SK-N-MC (cell line): ENCODE measurements at regions not wholly inside any gene's neighbourhood (a gene's known extent, or its start where the extent isn't known, plus 50 kb on each side); places are given as distances from the start of the nearest gene placed in this dataset.

Experiments used
- DNase-seq: peaks from one replicate; pipeline ENCODE4 v3.0.0-alpha.2; 2011; ENCODE audit warnings: low read depth, low spot score
- H3K27ac ChIP-seq: fragments of 200-600 bp; sonication (generic); 2 replicates; pipeline ENCODE4 v1.5.1; 2016; ENCODE audit warnings: mixed run types
- H3K36me3 ChIP-seq: fragments of 200-600 bp; sonication (generic); 2 replicates; pipeline ENCODE4 v1.6.1; 2017; ENCODE audit warnings: antibody characterized with exemption, low read length, mixed read lengths; ENCODE audit not compliant: insufficient read depth
- H3K4me3 ChIP-seq: fragments of 200-600 bp; sonication (generic); 2 replicates; pipeline ENCODE4 v1.5.1; 2016
- H3K9ac ChIP-seq: fragments of 200-600 bp; sonication (generic); 2 replicates; pipeline ENCODE4 v1.8.0; 2017; ENCODE audit warnings: mixed run types, mixed read lengths; ENCODE audit not compliant: insufficient read length
- H3K9me3 ChIP-seq: fragments of 200-600 bp; sonication (generic); 2 replicates; pipeline ENCODE4 v1.6.1; 2017; ENCODE audit warnings: low read depth, mild to moderate bottlenecking, antibody characterized with exemption, low read length, moderate library complexity, mixed read lengths
- EZH2 ChIP-seq: fragments of 200-600 bp; sonication (generic); IDR thresholded peaks from one replicate; pipeline ENCODE4 v1.6.1; 2017; ENCODE audit warnings: antibody characterized with exemption
- FOXP2 ChIP-seq: optimal IDR thresholded peaks from 2 replicates; pipeline ENCODE3; 2011; ENCODE audit warnings: mild to moderate bottlenecking, moderate library complexity; ENCODE audit not compliant: insufficient read depth; ENCODE audit errors: extremely low read length, control extremely low read depth
- POLR2AphosphoS5 ChIP-seq: IDR thresholded peaks from 2 replicates; pipeline ENCODE4 v1.6.1; 2012; ENCODE audit warnings: mild to moderate bottlenecking, low read depth, low read length, borderline replicate concordance

DNA sequence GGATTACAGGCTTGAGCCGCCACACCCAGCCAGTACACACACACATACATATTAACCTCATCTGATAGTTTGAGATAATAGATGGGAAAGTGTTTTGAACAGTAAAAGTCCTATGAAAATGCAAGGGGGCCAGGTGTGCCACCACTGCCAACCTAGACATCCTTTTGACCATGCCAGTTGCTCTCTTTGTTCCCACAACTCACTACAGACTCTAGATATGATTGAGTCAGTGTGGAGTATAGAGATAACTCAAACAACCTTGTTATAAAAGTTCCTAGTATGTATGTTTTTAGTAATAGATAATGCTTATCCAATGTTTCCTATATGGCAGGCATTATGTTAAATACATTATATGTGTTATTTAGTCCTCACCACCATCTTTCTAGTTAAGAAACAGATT is 72.7 kb upstream of the JAK1 start:
- H3K4me3 ChIP-seq = no peak overlapping the region
- DNase-seq = no peak
- H3K27ac ChIP-seq = no peak overlapping the region
- H3K9me3 ChIP-seq = no peaks in the 10 kb centered on the region
- no peak overlapping the region for H3K9ac ChIP-seq
- TF ChIP-seq EZH2 = no peak
- no peak for TF ChIP-seq FOXP2
- no peak for TF ChIP-seq POLR2AphosphoS5
- peaks cover 6% of the 10 kb centered on the region for H3K36me3 ChIP-seq

DNA sequence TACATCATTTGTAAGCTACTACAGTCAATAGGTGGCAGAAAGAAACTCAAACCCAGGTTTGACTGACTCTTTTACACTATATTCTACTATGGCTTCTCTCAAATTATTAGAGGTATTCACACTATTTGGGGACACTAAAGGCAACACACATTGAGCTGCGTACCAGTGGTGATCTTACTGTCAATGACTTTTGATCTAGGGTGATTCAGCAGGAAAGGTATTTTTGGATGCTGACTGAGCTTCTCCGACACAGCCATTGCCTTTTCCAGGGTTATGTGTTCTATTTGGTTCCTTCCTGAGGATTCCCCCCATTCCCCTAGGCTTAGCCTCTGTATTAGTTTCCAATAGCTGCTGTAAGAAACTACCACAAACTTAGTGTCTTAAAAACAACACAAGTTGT is 73.2 kb upstream of the JAK1 start:
- Histone ChIP-seq H3K27ac (0 out of 2 replicates have a peak overlapping the region, but pooled peaks have one; percentile 9), H3K9ac (no peak overlapping the region), H3K4me3 (no peak overlapping the region), H3K9me3 (no peaks in the 10 kb centered on the region), H3K36me3 (peaks cover 6% of the 10 kb centered on the region)
- DNase-seq = no peak
- TF ChIP-seq POLR2AphosphoS5 (no peak), FOXP2 (no peak), EZH2 (no peak)

DNA sequence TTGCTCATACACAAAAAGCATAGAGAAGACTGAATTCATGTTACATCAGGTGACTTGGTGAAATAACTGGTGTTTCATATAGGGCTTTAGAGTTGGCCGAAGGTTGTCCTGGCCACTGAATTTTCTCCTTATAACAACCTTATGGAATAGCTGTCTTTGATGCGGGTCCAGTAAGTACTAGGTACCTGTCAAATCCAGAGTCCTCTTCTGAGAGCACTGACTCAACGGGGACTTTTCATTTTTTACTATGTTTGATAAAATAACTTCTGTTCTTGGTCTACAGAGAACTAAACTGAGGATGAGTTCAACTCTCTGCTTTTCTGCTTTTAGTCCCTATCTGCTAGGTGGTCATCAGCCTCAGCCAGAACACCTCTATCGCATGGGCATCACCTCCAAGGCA is 76.1 kb upstream of the JAK1 start:
- Histone ChIP-seq H3K9ac (no peak overlapping the region), H3K9me3 (no peaks in the 10 kb centered on the region), H3K4me3 (no peak overlapping the region), H3K36me3 (no peaks in the 10 kb centered on the region), H3K27ac (no peak overlapping the region)
- no peak for TF ChIP-seq EZH2
- no peak for TF ChIP-seq FOXP2
- TF ChIP-seq POLR2AphosphoS5 = no peak
- DNase-seq = no peak

DNA sequence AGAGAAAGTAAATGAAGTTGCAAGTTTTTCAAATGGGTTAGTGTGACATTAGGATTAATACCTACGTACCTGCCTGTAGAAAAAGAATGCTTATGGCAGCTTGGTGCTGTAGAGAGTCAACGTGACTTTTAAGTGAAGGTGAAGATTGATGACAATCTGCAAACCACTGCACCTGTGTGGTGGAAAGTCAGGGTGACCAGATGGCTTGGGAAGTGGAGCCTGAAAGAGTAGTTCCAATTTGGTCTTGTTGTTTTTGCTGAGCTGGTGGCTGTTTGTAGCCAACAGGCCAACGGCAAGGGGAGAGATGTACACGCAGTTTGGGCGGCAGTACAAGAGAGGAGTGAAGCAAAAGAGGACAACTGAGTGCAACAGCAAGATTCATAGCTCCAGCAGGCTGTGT is 78.1 kb upstream of the JAK1 start:
- Histone ChIP-seq H3K27ac (no peak overlapping the region), H3K9me3 (no peaks in the 10 kb centered on the region), H3K9ac (no peak overlapping the region), H3K36me3 (no peaks in the 10 kb centered on the region), H3K4me3 (no peak overlapping the region)
- DNase-seq = no peak
- no peak for TF ChIP-seq FOXP2
- TF ChIP-seq EZH2 = no peak
- no peak for TF ChIP-seq POLR2AphosphoS5

DNA sequence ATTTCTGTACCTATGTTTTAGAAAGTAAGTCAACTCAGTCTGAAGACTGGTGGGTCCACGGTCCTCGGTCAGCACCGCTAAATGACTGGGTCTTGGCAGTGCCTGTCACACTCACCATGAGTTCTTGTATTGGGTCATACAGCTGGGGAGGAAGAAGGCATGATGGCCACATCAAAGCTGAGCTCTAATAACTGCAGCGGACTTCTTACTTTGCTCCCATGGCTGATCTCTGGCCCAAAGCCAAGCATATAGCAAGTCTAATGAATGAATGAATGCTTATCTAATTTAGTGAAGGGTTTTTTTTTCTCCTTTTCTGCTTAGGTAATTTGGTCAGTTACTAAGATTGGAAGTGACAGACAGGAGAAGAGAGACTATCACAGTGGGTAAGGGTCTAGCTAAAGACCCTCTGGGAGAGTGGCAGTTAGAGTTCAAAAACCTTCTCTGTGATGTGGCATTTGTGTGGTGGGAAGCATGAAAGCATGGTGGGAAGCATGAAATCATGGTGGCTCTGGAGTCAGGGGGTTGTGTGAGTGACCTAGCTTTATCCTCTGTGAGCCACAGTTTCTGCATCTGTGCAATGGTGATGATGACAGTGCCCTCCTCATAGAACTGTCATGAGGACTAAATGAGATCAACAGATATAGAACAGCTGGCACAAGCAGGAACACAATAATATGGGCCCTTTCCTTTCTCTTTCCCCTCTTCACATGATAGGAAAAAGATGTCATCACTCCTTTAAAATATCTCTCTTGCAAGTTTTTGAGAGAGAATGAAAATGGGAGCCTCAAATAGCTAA is 78.9 kb upstream of the JAK1 start:
- no peak overlapping the region for H3K9ac ChIP-seq
- H3K9me3 ChIP-seq = no peaks in the 10 kb centered on the region
- no peak overlapping the region for H3K4me3 ChIP-seq
- peak overlapping the region; percentile 58; the same call in 1 of the 2 replicates for H3K27ac ChIP-seq
- no peaks in the 10 kb centered on the region for H3K36me3 ChIP-seq
- no peak for TF ChIP-seq EZH2
- TF ChIP-seq POLR2AphosphoS5 = no peak
- no peak for TF ChIP-seq FOXP2
- DNase-seq = no peak

DNA sequence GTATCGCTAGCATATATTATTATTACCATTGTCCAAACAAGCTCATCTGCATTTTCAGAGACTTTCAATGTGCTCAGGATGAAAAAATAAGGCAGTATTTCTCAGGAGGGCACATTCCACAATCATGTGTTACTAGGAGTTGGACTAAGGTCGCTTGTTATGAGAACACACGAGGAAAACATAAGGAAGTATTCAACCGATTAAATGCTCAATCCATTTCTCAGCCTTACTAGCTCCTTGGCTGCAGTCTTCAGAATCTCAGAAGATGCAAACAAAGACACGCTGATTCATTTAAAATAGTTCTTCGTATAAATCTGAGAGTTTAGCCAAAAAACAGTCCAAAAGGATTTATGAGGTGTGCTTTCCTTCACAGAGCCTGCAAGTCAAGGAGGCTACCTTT is 82.0 kb upstream of the JAK1 start:
- Histone ChIP-seq H3K9me3 (no peaks in the 10 kb centered on the region), H3K27ac (0 out of 2 replicates have a peak overlapping the region, but pooled peaks have one; percentile 2), H3K36me3 (0 out of 2 replicates have a peak, but pooled peaks cover under 1% of the 10 kb centered on the region), H3K9ac (no peak overlapping the region), H3K4me3 (no peak overlapping the region)
- DNase-seq = no peak
- TF ChIP-seq FOXP2 = no peak
- TF ChIP-seq POLR2AphosphoS5 = no peak
- TF ChIP-seq EZH2 = no peak

DNA sequence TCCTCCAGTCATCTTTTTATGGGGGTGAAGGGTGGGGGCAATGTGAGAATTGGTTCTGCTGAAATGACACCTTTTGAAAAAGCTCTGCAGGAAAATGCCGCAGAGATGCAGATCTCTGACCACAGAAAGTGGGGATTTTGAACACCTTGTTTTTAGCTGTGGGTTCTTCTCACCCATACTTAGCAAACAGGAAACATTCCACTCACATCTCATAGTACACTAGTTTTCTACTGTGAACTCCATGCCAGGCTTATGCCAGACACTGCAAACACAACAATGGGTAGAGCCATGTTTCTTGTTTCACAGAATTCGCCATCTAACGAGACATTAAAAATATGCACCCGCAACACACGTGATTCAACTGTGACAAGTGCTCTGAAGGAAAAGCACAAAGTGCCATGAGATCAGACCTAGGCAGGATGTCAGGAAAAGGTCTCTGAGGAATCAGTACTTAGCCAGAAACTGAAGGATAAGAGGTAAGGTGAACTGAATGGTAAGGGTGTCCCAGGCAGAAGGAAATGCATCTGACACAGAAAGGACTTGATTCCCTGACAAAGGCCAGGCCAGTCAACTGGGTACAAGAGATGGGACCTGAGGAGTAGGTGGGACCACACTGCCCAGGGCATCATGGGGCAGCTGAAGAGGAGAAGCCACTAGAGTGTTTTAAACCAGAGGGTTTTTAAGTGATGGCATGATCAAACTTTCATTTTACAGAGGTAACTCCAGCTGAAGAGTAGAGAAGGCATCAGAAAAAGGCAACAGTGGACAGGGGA is 83.8 kb upstream of the JAK1 start:
- H3K9ac ChIP-seq = no peak overlapping the region
- no peak overlapping the region for H3K27ac ChIP-seq
- TF ChIP-seq FOXP2 (no peak), POLR2AphosphoS5 (no peak), EZH2 (no peak)
- no peak overlapping the region for H3K4me3 ChIP-seq
- H3K9me3 ChIP-seq = no peaks in the 10 kb centered on the region
- H3K36me3 ChIP-seq = peaks cover 15% of the 10 kb centered on the region
- DNase-seq = no peak

DNA sequence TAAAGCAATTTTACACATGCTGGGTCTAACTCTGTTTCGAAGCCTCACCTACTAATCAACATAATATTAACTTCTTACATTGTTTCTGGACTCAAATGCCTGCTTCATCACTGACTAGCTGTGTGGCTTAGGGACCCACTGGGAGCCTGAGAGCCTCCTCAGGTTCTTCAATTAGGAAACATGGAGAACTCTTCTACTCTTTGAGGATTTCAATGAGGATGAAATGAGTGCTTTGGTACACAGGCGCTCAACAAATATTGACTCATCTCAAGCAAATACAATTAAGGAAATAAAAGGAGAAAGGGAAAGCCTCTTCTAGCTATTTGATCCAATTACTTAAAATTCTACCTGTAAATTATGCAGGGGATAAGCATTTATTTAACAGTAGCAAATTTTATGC is 84.4 kb upstream of the JAK1 start:
- H3K9ac ChIP-seq = no peak overlapping the region
- H3K9me3 ChIP-seq = no peaks in the 10 kb centered on the region
- no peak overlapping the region for H3K27ac ChIP-seq
- no peak for DNase-seq
- TF ChIP-seq EZH2 (no peak), POLR2AphosphoS5 (no peak)
- peaks cover 22% of the 10 kb centered on the region for H3K36me3 ChIP-seq
- H3K4me3 ChIP-seq = no peak overlapping the region

DNA sequence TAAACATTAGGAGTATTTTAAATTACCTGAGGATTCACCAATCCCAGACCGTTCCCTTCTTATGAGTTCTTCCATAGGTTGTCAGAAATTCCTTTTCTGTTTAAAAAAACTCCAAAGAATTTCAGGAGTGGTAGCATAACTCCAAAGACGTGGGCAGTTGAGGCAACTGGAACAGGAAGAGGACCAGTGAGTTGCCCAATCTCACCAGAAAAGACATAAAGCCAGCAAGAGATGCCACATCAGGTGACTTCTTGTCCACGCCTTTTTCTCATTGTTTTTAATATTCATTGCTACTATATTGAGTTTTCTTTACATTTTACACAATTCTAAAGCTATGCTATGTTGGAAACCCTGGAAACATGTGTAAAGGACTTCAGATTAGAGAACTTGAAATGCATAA is 88.1 kb upstream of the JAK1 start:
- H3K9ac ChIP-seq = no peak overlapping the region
- DNase-seq = no peak
- peaks cover 53% of the 10 kb centered on the region for H3K36me3 ChIP-seq
- TF ChIP-seq FOXP2 (no peak), POLR2AphosphoS5 (no peak), EZH2 (no peak)
- H3K27ac ChIP-seq = no peak overlapping the region
- H3K9me3 ChIP-seq = no peaks in the 10 kb centered on the region
- H3K4me3 ChIP-seq = no peak overlapping the region
